Breast epithelium (tissue), 3 donors: ENCODE measurements at regions not wholly inside any gene's neighbourhood (a gene's known extent, or its start where the extent isn't known, plus 50 kb on each side); places are given as distances from the start of the nearest gene placed in this dataset.

ENCODE experiments used
- CTCF ChIP-seq, 3 donors: fragments of 450-650 bp; IDR thresholded peaks; one replicate each; pipeline ENCODE4 v1.5.1; 2016 to 2017; ENCODE audit warnings: antibody characterized with exemption in 3 of 3, mild to moderate bottlenecking in 3 of 3, moderate library complexity in 3 of 3
- POLR2A ChIP-seq: fragments of 450-650 bp; IDR thresholded peaks from one replicate; pipeline ENCODE4 v1.6.1; 2016; ENCODE audit warnings: antibody characterized with exemption, mild to moderate bottlenecking, moderate library complexity

GRCh38 chrX:151513472-151513871 is 50.0 kb upstream of the PASD1 start:
- TF ChIP-seq CTCF (IDR thresholded peaks at IDR 0.05) (no peak), POLR2A (no peak)
